Activated naive CD4-positive, alpha-beta T cell treated with anti-CD3 and anti-CD28 coated beads, Interleukin-2, amount 10 ng/mL, durations not matched to agents 7 days and 5 days (primary cell): ENCODE measurements at regions not wholly inside any gene's neighbourhood (a gene's known extent, or its start where the extent isn't known, plus 50 kb on each side); places are given as distances from the start of the nearest gene placed in this dataset.

Experiments
- CTCF ChIA-PET: fragments of 350-600 bp; sonication (Branson Sonifier 250); formaldehyde crosslinking; loops from one replicate; lab custom pipeline; 2021; ENCODE audit warnings: antibody characterized with exemption; lab: Charles Lee
- DNase-seq: peaks from one replicate; pipeline ENCODE4 v3.0.0-alpha.2; 2020
- H3K27ac Mint-ChIP-seq: one replicate; pipeline ENCODE4 v1.8.0; 2021; ENCODE audit warnings: mild to moderate bottlenecking, moderate library complexity, mixed read lengths
- H3K27me3 Mint-ChIP-seq: one replicate; pipeline ENCODE4 v1.8.0; 2021; ENCODE audit warnings: mild to moderate bottlenecking, mixed read lengths
- H3K36me3 Mint-ChIP-seq: one replicate; pipeline ENCODE4 v1.8.0; 2021; ENCODE audit warnings: mixed read lengths
- H3K4me1 Mint-ChIP-seq: one replicate; pipeline ENCODE4 v1.8.0; 2021; ENCODE audit warnings: mixed read lengths
- H3K4me3 Mint-ChIP-seq: one replicate; pipeline ENCODE4 v1.8.0; 2021; ENCODE audit warnings: mild to moderate bottlenecking, moderate library complexity, mixed read lengths
- H3K9me3 Mint-ChIP-seq: one replicate; pipeline ENCODE4 v1.8.0; 2021; ENCODE audit warnings: mixed read lengths

- Mint-ChIP-seq H3K27me3 (no peaks in the 10 kb centered on the region), H3K9me3 (no peaks in the 10 kb centered on the region), H3K4me1 (peaks cover 60% of the 10 kb centered on the region), H3K27ac (peak overlapping the region; percentile 37), H3K36me3 (peaks cover 44% of the 10 kb centered on the region), H3K4me3 (no peak overlapping the region)
- CTCF ChIA-PET: interaction anchor here (0.8 kb wide), 1 partner anchor 96 kb away, joined by 3 read pairs; no protein-coding TSS in a partner anchor
- DNase-seq: no peak
These were observed 56.1 kb downstream of the KCNRG start for GRCh38 chr13:50071379-50071778.

DNA sequence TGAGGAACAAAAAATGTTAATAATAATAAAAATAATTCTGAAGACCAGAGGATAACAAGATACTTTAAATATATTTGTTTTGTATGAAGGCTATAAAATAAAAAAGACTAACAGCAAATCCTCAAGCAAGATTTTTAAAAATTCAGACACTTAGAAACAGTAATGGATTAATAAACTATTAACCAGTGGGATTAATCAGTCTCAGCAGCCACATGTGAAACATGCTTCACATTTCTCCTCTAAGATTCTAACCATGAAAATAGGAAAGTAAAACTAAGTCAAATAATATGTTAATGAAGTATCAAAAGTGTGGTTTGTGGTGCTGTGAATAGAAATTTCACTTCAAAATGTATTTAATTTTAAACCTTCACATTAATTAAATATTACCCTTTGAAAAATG is 57.4 kb downstream of the KCNRG start:
- H3K27me3 Mint-ChIP-seq: no peaks in the 10 kb centered on the region
- H3K4me1 Mint-ChIP-seq: peaks cover 68% of the 10 kb centered on the region
- H3K4me3 Mint-ChIP-seq: no peak overlapping the region
- peaks cover 41% of the 10 kb centered on the region for H3K36me3 Mint-ChIP-seq
- no peak for DNase-seq
- no peak overlapping the region for H3K27ac Mint-ChIP-seq
- H3K9me3 Mint-ChIP-seq: no peaks in the 10 kb centered on the region
- CTCF ChIA-PET: interaction anchor here (1.0 kb wide), 1 partner anchor 75 kb away, joined by 3 read pairs; no protein-coding TSS in a partner anchor

DNA sequence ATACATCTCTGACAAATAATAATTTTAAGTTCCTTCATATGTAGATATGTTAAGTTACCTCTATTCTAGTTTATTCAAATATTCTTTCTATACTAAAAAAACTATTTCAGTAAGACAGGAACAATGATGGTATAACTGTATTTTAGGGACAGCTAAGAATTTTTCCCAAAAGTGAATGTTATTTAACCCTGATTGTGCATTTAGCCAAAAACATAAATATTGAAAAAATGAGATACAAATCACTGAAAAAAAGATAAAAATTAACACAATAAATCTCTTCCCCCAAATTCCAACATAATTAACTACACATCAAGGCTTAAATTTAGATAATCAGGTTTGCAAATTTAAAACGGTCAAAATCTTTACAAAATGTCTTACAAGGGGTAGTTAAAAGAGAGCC is 58.1 kb downstream of the KCNRG start:
- Mint-ChIP-seq H3K4me3 (no peak overlapping the region), H3K4me1 (peaks cover 69% of the 10 kb centered on the region)

GRCh38 chr13:50074843-50075242 is 59.6 kb downstream of the KCNRG start:
- Mint-ChIP-seq H3K36me3 (peaks cover 40% of the 10 kb centered on the region), H3K4me1 (peaks cover 64% of the 10 kb centered on the region), H3K27me3 (no peaks in the 10 kb centered on the region), H3K9me3 (no peaks in the 10 kb centered on the region), H3K27ac (no peak overlapping the region), H3K4me3 (no peak overlapping the region)
- DNase-seq: no peak
- CTCF ChIA-PET: interaction anchor here (1.6 kb wide), 1 partner anchor 77 kb away, joined by 5 read pairs; no protein-coding TSS in a partner anchor

More for the DNA sequence above, 58.1 kb downstream of the KCNRG start:
- CTCF ChIA-PET: interaction anchor here (1.0 kb wide), 1 partner anchor 75 kb away, joined by 3 read pairs; no protein-coding TSS in a partner anchor
- H3K9me3 Mint-ChIP-seq: no peaks in the 10 kb centered on the region
- no peak overlapping the region for H3K27ac Mint-ChIP-seq
- no peaks in the 10 kb centered on the region for H3K27me3 Mint-ChIP-seq
- peaks cover 38% of the 10 kb centered on the region for H3K36me3 Mint-ChIP-seq
- DNase-seq: no peak

DNA sequence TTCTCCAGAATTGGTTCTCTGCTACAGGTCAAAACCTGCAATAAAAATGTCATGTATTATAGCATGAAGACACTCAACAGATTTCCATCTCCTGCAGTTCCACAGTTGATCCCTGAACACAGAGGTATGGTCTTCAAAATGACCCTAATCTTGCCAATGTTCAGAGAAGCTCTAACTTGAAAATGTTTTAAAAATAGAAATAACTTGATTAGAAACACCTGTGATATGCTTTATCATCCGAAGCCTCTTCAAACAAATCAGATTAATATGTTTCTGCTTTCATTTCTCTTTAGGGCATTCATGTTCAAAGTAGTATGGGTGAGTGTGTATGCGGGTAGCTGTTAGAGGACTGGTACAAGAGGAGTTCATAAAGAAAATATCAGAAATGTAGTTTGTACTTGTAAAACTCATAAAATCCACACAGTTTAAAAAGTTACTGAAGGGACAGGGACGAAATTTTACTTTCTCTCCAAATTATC is 60.4 kb downstream of the KCNRG start:
- CTCF ChIA-PET: interaction anchor here (0.6 to 1.6 kb wide), 2 partner anchors 77 to 813 kb away, joined by 3 to 5 read pairs; no protein-coding TSS in a partner anchor
- Mint-ChIP-seq H3K36me3 (peaks cover 46% of the 10 kb centered on the region), H3K4me1 (peaks cover 61% of the 10 kb centered on the region), H3K27me3 (no peaks in the 10 kb centered on the region), H3K9me3 (no peaks in the 10 kb centered on the region), H3K4me3 (no peak overlapping the region), H3K27ac (no peak overlapping the region)
- DNase-seq: no peak

DNA sequence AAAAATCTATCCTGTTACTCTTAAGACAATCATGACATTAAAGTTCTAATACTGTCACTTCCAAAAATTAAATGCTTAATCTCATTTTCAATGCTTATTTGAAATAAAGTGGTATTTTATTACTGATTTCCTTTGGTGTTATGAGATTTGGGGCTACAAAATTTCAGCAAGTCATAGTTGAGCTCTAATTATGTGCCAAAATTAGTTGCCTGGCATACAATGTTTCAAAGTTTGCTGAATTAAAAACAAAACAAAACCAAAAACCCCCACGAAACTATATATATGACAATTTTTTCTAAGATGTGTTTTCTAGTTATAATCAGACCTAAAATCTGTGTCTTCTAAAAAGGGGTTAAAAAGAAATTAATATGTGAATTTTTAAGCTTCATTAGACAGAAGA is 62.2 kb downstream of the KCNRG start:
- CTCF ChIA-PET: interaction anchor here (0.7 kb wide), 1 partner anchor 366 kb away, joined by 3 read pairs; no protein-coding TSS in a partner anchor
- no peak overlapping the region for H3K4me3 Mint-ChIP-seq
- peaks cover 46% of the 10 kb centered on the region for H3K4me1 Mint-ChIP-seq
- DNase-seq: no peak
- peaks cover 46% of the 10 kb centered on the region for H3K36me3 Mint-ChIP-seq
- no peaks in the 10 kb centered on the region for H3K27me3 Mint-ChIP-seq
- H3K27ac Mint-ChIP-seq: no peak overlapping the region
- H3K9me3 Mint-ChIP-seq: no peaks in the 10 kb centered on the region

DNA sequence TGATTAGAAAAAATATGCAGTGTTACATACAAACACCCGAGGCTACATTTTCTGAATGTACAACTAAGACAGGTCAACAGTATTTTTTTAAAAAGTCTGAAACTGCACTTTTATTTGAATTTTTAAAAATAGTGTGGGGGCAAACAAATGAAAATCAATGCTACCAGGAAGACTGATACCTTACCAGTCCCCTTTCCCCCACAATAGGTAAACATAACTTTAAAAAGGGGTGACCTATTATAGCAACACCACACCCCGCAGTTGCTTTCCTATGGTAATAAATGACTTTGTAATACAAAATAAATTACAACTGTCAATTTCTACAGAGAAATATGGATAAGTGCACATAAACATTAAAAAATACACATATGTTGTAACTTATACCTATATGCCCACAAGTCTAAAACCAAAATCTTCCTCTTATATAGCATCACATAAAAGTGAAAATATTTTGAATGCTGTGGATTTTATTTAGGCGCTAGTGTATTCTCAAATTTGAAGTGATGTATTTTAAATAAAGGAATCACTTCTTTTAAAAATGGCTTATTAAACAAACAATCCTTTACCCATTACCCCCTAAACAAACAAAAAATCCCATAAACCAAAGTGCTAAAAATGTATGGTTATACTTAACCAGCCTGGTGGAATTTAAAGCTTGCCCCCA is 63.1 kb downstream of the KCNRG start:
- CTCF ChIA-PET: interaction anchor here (0.7 to 0.9 kb wide), 3 partner anchors 81 to 365 kb away, joined by 3 to 5 read pairs (median 3); partner anchors contain the start of gene TRIM13
- no peaks in the 10 kb centered on the region for H3K27me3 Mint-ChIP-seq
- peak overlapping the region; percentile 69 for H3K27ac Mint-ChIP-seq
- no peak for DNase-seq
- peak overlapping the region; percentile 92 for H3K4me3 Mint-ChIP-seq
- peaks cover 46% of the 10 kb centered on the region for H3K36me3 Mint-ChIP-seq
- no peaks in the 10 kb centered on the region for H3K9me3 Mint-ChIP-seq
- peaks cover 49% of the 10 kb centered on the region for H3K4me1 Mint-ChIP-seq

DNA sequence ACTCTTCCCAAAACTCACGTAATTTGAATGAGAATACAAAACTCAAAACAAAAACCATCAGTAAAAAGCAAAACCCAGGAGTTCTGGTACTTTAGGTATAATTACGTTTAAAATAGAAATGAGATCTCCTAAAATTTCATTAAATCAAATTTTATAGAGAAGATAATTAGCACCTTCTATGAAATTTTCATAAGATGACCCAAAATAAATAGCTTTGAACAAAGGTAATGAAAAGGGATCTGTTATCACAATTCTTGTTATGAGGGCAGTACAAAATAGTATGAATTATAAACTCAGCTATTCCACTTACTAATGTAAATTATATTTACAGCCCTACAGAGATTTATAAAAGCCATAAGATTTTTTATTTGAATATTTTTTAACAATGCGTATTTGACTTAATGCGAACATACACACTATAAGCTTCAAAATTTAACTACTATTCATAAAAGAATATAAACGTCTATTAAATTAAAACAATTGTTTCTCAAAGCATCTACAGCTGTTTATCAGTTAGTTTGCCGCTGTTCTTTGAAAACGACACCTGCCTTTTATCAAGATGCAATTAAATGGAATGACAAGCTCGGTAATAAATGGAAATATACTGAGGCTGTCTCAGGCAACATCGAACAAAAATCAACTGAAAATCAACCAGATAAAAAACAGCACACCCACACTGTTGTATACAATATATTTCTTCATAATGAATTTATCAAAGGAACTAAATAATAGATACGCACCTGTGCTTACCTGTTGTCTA is 63.8 kb downstream of the KCNRG start:
- Mint-ChIP-seq H3K4me3 (peak overlapping the region; percentile 92), H3K27ac (peak overlapping the region; percentile 100), H3K36me3 (peaks cover 48% of the 10 kb centered on the region), H3K27me3 (no peaks in the 10 kb centered on the region), H3K4me1 (peaks cover 51% of the 10 kb centered on the region), H3K9me3 (no peaks in the 10 kb centered on the region)
- CTCF ChIA-PET: interaction anchor here (0.7 to 0.9 kb wide), 4 partner anchors 13 to 103 kb away, joined by 3 to 5 read pairs (median 3); partner anchors contain the start of gene TRIM13
- no peak for DNase-seq

GRCh38 chr13:50079655-50080202 is 64.5 kb downstream of the KCNRG start:
- peak overlapping the region; percentile 92 for H3K4me3 Mint-ChIP-seq
- peak overlapping the region; percentile 100 for H3K27ac Mint-ChIP-seq
- no peaks in the 10 kb centered on the region for H3K9me3 Mint-ChIP-seq
- H3K4me1 Mint-ChIP-seq: peaks cover 55% of the 10 kb centered on the region
- peaks cover 48% of the 10 kb centered on the region for H3K36me3 Mint-ChIP-seq
- DNase-seq: no peak
- H3K27me3 Mint-ChIP-seq: no peaks in the 10 kb centered on the region
- CTCF ChIA-PET: interaction anchor here (0.7 to 1.5 kb wide), 7 partner anchors 10 to 103 kb away, joined by 3 to 4 read pairs (median 3); partner anchors contain the start of gene TRIM13

DNA sequence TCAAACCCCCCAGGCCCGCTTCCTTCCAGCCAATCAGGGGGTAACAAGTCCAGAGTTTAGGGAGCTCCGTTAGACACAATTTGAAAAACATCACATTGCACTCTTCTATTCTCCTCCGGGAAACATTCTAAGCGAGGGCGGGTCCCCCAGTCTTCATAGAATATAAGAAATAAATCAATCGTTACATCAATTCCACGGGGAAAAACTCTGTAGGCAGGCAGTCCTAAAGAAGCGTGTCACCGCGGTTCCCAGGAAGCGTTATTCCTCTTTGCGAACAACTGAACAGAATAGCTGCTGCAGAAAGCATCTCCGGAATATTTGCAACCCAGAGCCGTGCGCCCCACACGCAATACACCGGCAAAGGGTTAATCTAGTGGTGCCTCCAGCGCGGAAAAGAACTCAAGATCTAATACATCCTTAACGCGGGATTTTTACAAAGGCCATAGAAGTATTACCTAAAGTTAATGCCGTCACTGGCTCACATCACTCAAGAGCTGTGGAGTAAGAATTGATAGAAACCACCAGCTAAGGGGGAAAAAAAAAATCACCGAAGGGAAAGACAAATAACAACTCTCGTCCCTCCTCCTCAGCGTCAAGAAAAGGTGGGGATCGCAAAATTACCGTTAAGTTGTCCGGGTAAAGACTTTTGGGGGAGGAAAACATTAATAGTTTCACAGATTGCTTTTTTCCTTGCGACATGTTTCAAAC is 65.1 kb downstream of the KCNRG start:
- CTCF ChIA-PET: interaction anchor here (0.7 to 1.5 kb wide), 8 partner anchors 11 to 832 kb away, joined by 3 to 4 read pairs (median 3); partner anchors contain the start of gene TRIM13
- H3K27ac Mint-ChIP-seq: peak overlapping the region; percentile 100

DNA sequence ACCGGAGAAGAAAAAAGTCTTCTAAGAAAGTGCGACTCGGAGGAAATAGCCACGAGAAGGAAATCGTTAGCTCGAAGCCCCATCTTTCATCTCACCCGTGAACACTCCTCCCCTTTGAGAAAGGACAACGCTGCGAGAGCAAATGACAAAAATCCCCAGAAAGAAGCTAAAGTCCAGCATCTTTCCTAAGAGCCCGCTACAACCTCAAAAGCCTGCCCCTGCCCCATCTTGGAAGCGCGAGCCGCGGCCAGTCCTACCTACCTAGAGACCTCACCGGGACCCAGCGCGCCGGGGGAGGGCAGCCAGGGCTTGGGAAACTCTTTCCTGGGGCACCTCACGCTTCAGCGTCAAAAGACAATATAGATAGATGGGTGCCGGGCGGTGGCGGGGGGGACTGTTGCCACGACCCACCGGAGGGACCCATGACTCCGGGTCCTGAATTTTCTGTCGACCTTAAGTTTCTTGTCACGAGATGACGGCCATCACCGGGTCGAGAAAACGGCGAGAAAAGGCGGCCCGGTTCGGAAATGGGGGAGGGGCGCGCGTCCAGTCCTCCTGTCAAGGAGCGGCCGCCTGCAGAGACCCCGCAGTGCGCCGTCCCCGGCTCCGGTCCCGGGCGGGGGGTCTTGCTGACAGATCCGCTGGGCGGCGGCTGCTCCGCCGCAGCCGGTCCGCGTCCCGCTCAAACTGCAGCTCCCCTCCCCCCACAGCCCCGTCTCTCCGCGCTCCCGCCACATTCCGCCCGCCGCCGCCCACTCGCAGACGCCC is 65.9 kb downstream of the KCNRG start:
- DNase-seq: peak; percentile 71
- Mint-ChIP-seq H3K9me3 (no peaks in the 10 kb centered on the region), H3K27me3 (no peaks in the 10 kb centered on the region), H3K4me3 (peak overlapping the region; percentile 92), H3K27ac (peak overlapping the region; percentile 100), H3K36me3 (peaks cover 42% of the 10 kb centered on the region), H3K4me1 (peaks cover 52% of the 10 kb centered on the region)
- CTCF ChIA-PET: interaction anchor here (0.7 to 1.5 kb wide), 7 partner anchors 11 to 831 kb away, joined by 3 to 4 read pairs (median 4); partner anchors contain the start of gene TRIM13

More for the DNA sequence above, 65.1 kb downstream of the KCNRG start:
- H3K4me3 Mint-ChIP-seq: peak overlapping the region; percentile 92
- H3K9me3 Mint-ChIP-seq: no peaks in the 10 kb centered on the region
- peaks cover 47% of the 10 kb centered on the region for H3K36me3 Mint-ChIP-seq
- H3K4me1 Mint-ChIP-seq: peaks cover 57% of the 10 kb centered on the region
- DNase-seq: peak; percentile 52
- no peaks in the 10 kb centered on the region for H3K27me3 Mint-ChIP-seq

DNA sequence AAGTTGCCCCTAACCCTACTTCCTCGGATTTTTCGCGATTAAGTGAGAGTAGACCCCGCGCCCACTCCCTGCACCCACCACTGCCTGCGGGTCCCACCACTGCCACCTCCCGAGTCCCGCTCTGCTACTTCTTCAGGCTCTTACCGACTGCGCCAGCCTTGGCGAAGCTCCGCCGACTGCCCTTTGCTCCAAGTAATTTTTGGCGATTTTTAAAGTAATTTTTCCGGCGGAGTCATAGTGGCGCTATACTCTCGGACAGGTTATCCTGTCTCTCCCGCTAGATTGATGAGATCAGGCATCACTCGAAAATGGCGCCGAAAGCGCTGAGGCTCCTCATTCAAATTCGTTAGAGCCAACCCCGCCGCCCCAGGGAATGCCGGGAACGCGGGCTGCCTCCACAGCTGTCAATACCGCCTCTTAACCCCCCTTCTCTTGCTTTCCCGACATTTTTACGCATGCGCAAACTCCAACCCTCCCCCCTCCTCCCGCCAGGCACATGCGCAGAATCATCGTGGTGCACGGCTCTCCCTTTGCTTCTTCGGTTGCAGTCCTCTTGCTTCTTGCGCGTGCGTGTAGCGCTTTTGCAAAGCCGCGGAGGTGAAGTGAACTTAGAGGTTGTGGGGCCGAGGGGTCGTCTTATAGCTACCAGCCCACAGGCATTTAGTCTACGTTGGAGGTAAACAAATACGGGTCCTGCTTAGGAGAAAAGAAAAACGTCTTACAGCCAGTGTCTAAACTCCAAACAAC is 66.6 kb downstream of the KCNRG start:
- Mint-ChIP-seq H3K4me3 (peak overlapping the region; percentile 92), H3K36me3 (peaks cover 44% of the 10 kb centered on the region), H3K9me3 (no peaks in the 10 kb centered on the region), H3K4me1 (peaks cover 50% of the 10 kb centered on the region), H3K27me3 (no peaks in the 10 kb centered on the region), H3K27ac (peak overlapping the region; percentile 100)
- CTCF ChIA-PET: interaction anchor here (1.0 to 5.3 kb wide), 4 partner anchors 42 to 830 kb away, joined by 3 to 33 read pairs (median 4); partner anchors contain the start of gene TRIM13
- peak; percentile 99 for DNase-seq
